SK-N-SH (cell line): ENCODE measurements at regions not wholly inside any gene's neighbourhood (a gene's known extent, or its start where the extent isn't known, plus 50 kb on each side); places are given as distances from the start of the nearest gene placed in this dataset.

Experiments
- CTCF ChIA-PET: fragments of 300-600, 350-600 bp; formaldehyde crosslinking; extraction: SDS; loops from one replicate; lab custom pipeline; 2021; lab: Yijun Ruan, JAX
- POLR2A ChIA-PET: fragments of 350-600 bp; sonication (Branson Sonifier 250); formaldehyde crosslinking; extraction: SDS; loops from one replicate; lab custom pipeline; 2020; ENCODE audit warnings: antibody characterized with exemption, inconsistent platforms; lab: Yijun Ruan, JAX
- DNase-seq: peaks from one replicate; pipeline ENCODE4 v3.0.0; 2012
- H2AFZ ChIP-seq: fragments of 200-600 bp; sonication (generic); 2 replicates; pipeline ENCODE4 v1.8.1; 2016; ENCODE audit warnings: antibody characterized with exemption, mild to moderate bottlenecking, low read depth
- H3F3A ChIP-seq: fragments of 200-600 bp; sonication (generic); replicated peaks from 2 replicates; pipeline ENCODE3; 2016; ENCODE audit warnings: antibody characterized with exemption, mild to moderate bottlenecking; ENCODE audit not compliant: insufficient read depth
- H3K27ac ChIP-seq, 2 experiments: fragments of 200-500 bp in 1 of 2; fragments of 200-600 bp in 1 of 2; sonication (Bioruptor generic) in 1 of 2; sonication (generic), shearing (Covaris generic) in 1 of 2; 2 replicates each; pipeline versions ENCODE4 v1.5.1 to v1.6.1; 2014 to 2016; ENCODE audit warnings: low read depth in 2 of 2, inconsistent platforms in 1 of 2, low read length in 1 of 2, mild to moderate bottlenecking in 1 of 2, mixed read lengths in 1 of 2
- H3K27me3 ChIP-seq: fragments of 200-600 bp; sonication (generic), shearing (Covaris generic); 2 replicates; pipeline ENCODE4 v1.6.1; 2016; ENCODE audit warnings: mixed run types; ENCODE audit not compliant: insufficient read depth
- H3K36me3 ChIP-seq, 2 experiments: fragments of 200-500 bp in 1 of 2; fragments of 200-600 bp in 1 of 2; sonication (Bioruptor generic) in 1 of 2; sonication (generic) in 1 of 2; replicated peaks in 1 of 2; 2 replicates each; pipeline versions ENCODE3 to v1.5.1; 2014 to 2016; ENCODE audit warnings: low read length in 1 of 2, mild to moderate bottlenecking in 1 of 2; ENCODE audit not compliant: insufficient read depth in 2 of 2, control insufficient read depth in 1 of 2
- H3K4me1 ChIP-seq, 2 experiments: fragments of 200-500 bp in 1 of 2; fragments of 200-600 bp in 1 of 2; sonication (Bioruptor generic) in 1 of 2; sonication (generic), shearing (Covaris generic) in 1 of 2; 2 replicates each; pipeline versions ENCODE4 v1.5.1 to v1.6.1; 2014 to 2016; ENCODE audit warnings: low read depth in 1 of 2, low read length in 1 of 2, mixed run types in 1 of 2; ENCODE audit not compliant: insufficient read depth in 2 of 2, control insufficient read depth in 1 of 2
- H3K4me2 ChIP-seq: fragments of 200-600 bp; sonication (generic), shearing (Covaris generic); 2 replicates; pipeline ENCODE4 v1.6.1; 2017; ENCODE audit warnings: mixed run types
- H3K4me3 ChIP-seq, 2 experiments: fragments of 200-500 bp in 1 of 2; fragments of 200-600 bp in 1 of 2; sonication (Bioruptor generic) in 1 of 2; sonication (generic), shearing (Covaris generic) in 1 of 2; 2 replicates each; pipeline versions ENCODE4 v1.5.1 to v1.8.1; 2014 to 2016; ENCODE audit warnings: low read depth in 2 of 2, inconsistent platforms in 1 of 2, low read length in 1 of 2, mild to moderate bottlenecking in 1 of 2, mixed read lengths in 1 of 2, moderate library complexity in 1 of 2
- H3K79me2 ChIP-seq: fragments of 200-600 bp; sonication (generic); 2 replicates; pipeline ENCODE4 v1.8.1; 2017; ENCODE audit warnings: mild to moderate bottlenecking; ENCODE audit not compliant: insufficient read depth
- H3K9ac ChIP-seq: fragments of 200-600 bp; sonication (generic); 2 replicates; pipeline ENCODE4 v1.6.1; 2017; ENCODE audit warnings: mixed run types
- H3K9me2 ChIP-seq: fragments of 200-600 bp; sonication (generic); 2 replicates; pipeline ENCODE4 v1.6.1; 2017; ENCODE audit warnings: mixed run types
- H3K9me3 ChIP-seq: fragments of 200-600 bp; sonication (generic); 2 replicates; pipeline ENCODE4 v1.6.1; 2017; ENCODE audit warnings: mixed run types, mild to moderate bottlenecking, moderate library complexity
- H4K20me1 ChIP-seq: fragments of 200-600 bp; sonication (generic); 2 replicates; pipeline ENCODE4 v1.6.1; 2017; ENCODE audit warnings: mild to moderate bottlenecking, mixed run types; ENCODE audit not compliant: insufficient read depth
- CHD2 ChIP-seq: fragments of 150-350 bp; IDR thresholded peaks from 2 replicates; pipeline ENCODE4 v1.6.1; 2018; ENCODE audit warnings: low read length; ENCODE audit not compliant: partially characterized antibody
- CTCF ChIP-seq: fragments of 200-600 bp; sonication (generic); IDR thresholded peaks from 2 replicates; pipeline ENCODE4 v1.6.1; 2017; ENCODE audit warnings: antibody characterized with exemption, mild to moderate bottlenecking, moderate library complexity
- ELF1 ChIP-seq: IDR thresholded peaks from 2 replicates; pipeline ENCODE4 v1.4.0; 2012
- FOSL2 ChIP-seq: IDR thresholded peaks from 2 replicates; pipeline ENCODE4 v1.4.0; 2012; ENCODE audit warnings: low read depth, mild to moderate bottlenecking, moderate library complexity, borderline replicate concordance
- FOXM1 ChIP-seq: IDR thresholded peaks from 2 replicates; pipeline ENCODE4 v1.4.0; 2012; ENCODE audit warnings: low read depth, mild to moderate bottlenecking
- GABPA ChIP-seq: IDR thresholded peaks from 2 replicates; pipeline ENCODE4 v1.4.0; 2012; ENCODE audit warnings: low read depth, mild to moderate bottlenecking
- IRF3 ChIP-seq: fragments of 150-350 bp; IDR thresholded peaks from 2 replicates; pipeline ENCODE4 v1.6.1; 2016; ENCODE audit warnings: mild to moderate bottlenecking, low read depth, low read length
- JUND ChIP-seq: IDR thresholded peaks from 2 replicates; pipeline ENCODE4 v1.4.0; 2012
- MXI1 ChIP-seq: IDR thresholded peaks from 2 replicates; pipeline ENCODE4 v1.6.1; 2012; ENCODE audit warnings: mild to moderate bottlenecking, low read depth, low read length, improper control_type of control experiment
- NRF1 ChIP-seq: IDR thresholded peaks from 2 replicates; pipeline ENCODE4 v1.6.1; 2012; ENCODE audit warnings: low read depth, mild to moderate bottlenecking, low read length
- PBX3 ChIP-seq: IDR thresholded peaks from 2 replicates; pipeline ENCODE4; 2012
- POLR2AphosphoS5 ChIP-seq: IDR thresholded peaks from 2 replicates; pipeline ENCODE4 v1.6.1; 2012; ENCODE audit warnings: low read depth, low read length
- RAD21 ChIP-seq: IDR thresholded peaks from 2 replicates; pipeline ENCODE4 v1.6.1; 2012; ENCODE audit warnings: mild to moderate bottlenecking, low read length
- SIN3A ChIP-seq: IDR thresholded peaks from 2 replicates; pipeline ENCODE4 v1.6.1; 2012; ENCODE audit warnings: low read depth, mild to moderate bottlenecking, low read length, moderate library complexity, borderline replicate concordance
- SMC3 ChIP-seq: IDR thresholded peaks from 2 replicates; pipeline ENCODE4 v1.6.1; 2012; ENCODE audit warnings: low read depth, low read length, improper control_type of control experiment
- TEAD4 ChIP-seq: IDR thresholded peaks from 2 replicates; pipeline ENCODE4 v1.4.0; 2012; ENCODE audit warnings: mild to moderate bottlenecking, borderline replicate concordance; ENCODE audit not compliant: insufficient read depth
- USF2 ChIP-seq: fragments of 150-350 bp; IDR thresholded peaks from 2 replicates; pipeline ENCODE4 v1.6.1; 2017; ENCODE audit warnings: antibody characterized with exemption, low read length, low read depth, borderline replicate concordance
- WGBS: methylation state at CpG from one replicate; pipeline ENCODE4 v1.1.6; 2017; ENCODE audit warnings: low lambda C conversion rate; 5-methylcytosine and 5-hydroxymethylcytosine counted together

GRCh38 chr2:19776941-19777514, 124.8 kb downstream of the TTC32 start:
- TF ChIP-seq CTCF (no peak), TEAD4 (no peak), CHD2 (no peak), SMC3 (no peak), FOXM1 (no peak), USF2 (no peak), RAD21 (no peak), GABPA (no peak), MXI1 (no peak), FOSL2 (no peak), PBX3 (no peak), IRF3 (no peak), NRF1 (no peak), SIN3A (no peak), JUND (no peak), POLR2AphosphoS5 (no peak), ELF1 (no peak)
- no peak overlapping the region for H3K9ac ChIP-seq
- H3K27ac ChIP-seq, result no peak overlapping the region
- H3K36me3 ChIP-seq, result no peaks in the 10 kb centered on the region
- no peaks in the 10 kb centered on the region for H3K9me2 ChIP-seq
- DNase-seq, result no peak
- H2AFZ ChIP-seq, result no peak overlapping the region
- no peaks in the 10 kb centered on the region for H3F3A ChIP-seq
- no peaks in the 10 kb centered on the region for H3K4me1 ChIP-seq
- ChIA-PET CTCF (no interaction called here), POLR2A (no interaction called here)
- no peaks in the 10 kb centered on the region for H3K79me2 ChIP-seq
- no peaks in the 10 kb centered on the region for H3K9me3 ChIP-seq
- H4K20me1 ChIP-seq, result no peaks in the 10 kb centered on the region
- H3K27me3 ChIP-seq, result peaks cover 38% of the 10 kb centered on the region; the same call in 1 of the 2 replicates
- 23% methylated on average over 6 of the region's 6 CpGs for WGBS
- H3K4me3 ChIP-seq, result no peak overlapping the region
- no peak overlapping the region for H3K4me2 ChIP-seq
